Right lobe of liver (tissue), 4 donors: ENCODE measurements at regions not wholly inside any gene's neighbourhood (a gene's known extent, or its start where the extent isn't known, plus 50 kb on each side); places are given as distances from the start of the nearest gene placed in this dataset.

Experiments
- POLR2A ChIP-seq: fragments of 450-650 bp; IDR thresholded peaks from one replicate; pipeline ENCODE4 v1.6.1; 2017; ENCODE audit warnings: antibody characterized with exemption, mild to moderate bottlenecking
- TF ChIP-seq, protein P1 (sequence below), 4 donors: fragments of 200-600 bp in 3 of 4; fragments of 450-650 bp in 1 of 4; IDR thresholded peaks; one replicate each; pipeline versions ENCODE4 v1.5.1 to v1.8.0; 2016 to 2022; ENCODE audit warnings: antibody characterized with exemption in 4 of 4, mild to moderate bottlenecking in 2 of 4
- donor health status: DM: no; HTN: no; CAD: no.
- donor health status: DM: no; HTN: no; CAD: no.
- donor health status: DM: no; HTN: yes; CAD: no.

DNA sequence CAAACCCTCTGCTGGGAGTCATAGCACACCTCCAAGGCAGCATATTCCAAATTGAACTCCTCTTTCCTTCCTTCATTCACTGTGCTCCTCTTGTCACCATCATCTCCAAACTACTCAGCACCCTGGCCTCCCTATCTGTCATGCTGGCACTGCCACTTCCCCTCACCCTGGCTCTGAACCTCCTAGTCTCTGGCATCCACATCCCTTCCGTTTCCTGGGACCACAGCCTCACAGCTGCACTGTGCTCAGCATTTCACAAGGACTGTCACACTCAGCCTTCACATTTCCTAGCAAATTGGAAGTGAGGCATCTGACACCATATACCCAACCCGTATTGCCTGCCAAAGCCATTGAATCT lies 124.7 kb downstream of the WDR11 start:
- TF ChIP-seq POLR2A: no peak
- TF ChIP-seq, protein P1, sequence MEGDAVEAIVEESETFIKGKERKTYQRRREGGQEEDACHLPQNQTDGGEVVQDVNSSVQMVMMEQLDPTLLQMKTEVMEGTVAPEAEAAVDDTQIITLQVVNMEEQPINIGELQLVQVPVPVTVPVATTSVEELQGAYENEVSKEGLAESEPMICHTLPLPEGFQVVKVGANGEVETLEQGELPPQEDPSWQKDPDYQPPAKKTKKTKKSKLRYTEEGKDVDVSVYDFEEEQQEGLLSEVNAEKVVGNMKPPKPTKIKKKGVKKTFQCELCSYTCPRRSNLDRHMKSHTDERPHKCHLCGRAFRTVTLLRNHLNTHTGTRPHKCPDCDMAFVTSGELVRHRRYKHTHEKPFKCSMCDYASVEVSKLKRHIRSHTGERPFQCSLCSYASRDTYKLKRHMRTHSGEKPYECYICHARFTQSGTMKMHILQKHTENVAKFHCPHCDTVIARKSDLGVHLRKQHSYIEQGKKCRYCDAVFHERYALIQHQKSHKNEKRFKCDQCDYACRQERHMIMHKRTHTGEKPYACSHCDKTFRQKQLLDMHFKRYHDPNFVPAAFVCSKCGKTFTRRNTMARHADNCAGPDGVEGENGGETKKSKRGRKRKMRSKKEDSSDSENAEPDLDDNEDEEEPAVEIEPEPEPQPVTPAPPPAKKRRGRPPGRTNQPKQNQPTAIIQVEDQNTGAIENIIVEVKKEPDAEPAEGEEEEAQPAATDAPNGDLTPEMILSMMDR (IDR thresholded peaks at IDR 0.05): no peak
